Trophoblast cell (in vitro differentiated cells and primary cell): ENCODE measurements at regions not wholly inside any gene's neighbourhood (a gene's known extent, or its start where the extent isn't known, plus 50 kb on each side); places are given as distances from the start of the nearest gene placed in this dataset.

ENCODE experiments used
- DNase-seq, 2 donors: peaks; one replicate each; pipeline ENCODE4 v3.0.0-alpha.2; 2016
- H2AFZ ChIP-seq: 2 replicates; pipeline ENCODE4 v1.6.1; 2013; ENCODE audit warnings: low read length, moderate library complexity, mild to moderate bottlenecking; ENCODE audit not compliant: insufficient read depth, poor library complexity
- H2AK5ac ChIP-seq: 2 replicates; pipeline ENCODE4 v1.6.1; 2013; ENCODE audit warnings: mild to moderate bottlenecking, low read length
- H2BK120ac ChIP-seq: 2 replicates; pipeline ENCODE4 v1.6.1; 2013; ENCODE audit warnings: low read length, mild to moderate bottlenecking, moderate library complexity; ENCODE audit not compliant: insufficient read depth, poor library complexity
- H2BK12ac ChIP-seq: 2 replicates; pipeline ENCODE4 v1.6.1; 2013; ENCODE audit warnings: mild to moderate bottlenecking, low read length, moderate library complexity
- H2BK5ac ChIP-seq: 2 replicates; pipeline ENCODE4 v1.6.1; 2013; ENCODE audit warnings: low read length, low read depth, moderate library complexity, mild to moderate bottlenecking; ENCODE audit not compliant: poor library complexity
- H3K14ac ChIP-seq: 2 replicates; pipeline ENCODE4 v1.6.1; 2013; ENCODE audit warnings: mild to moderate bottlenecking, low read length
- H3K18ac ChIP-seq: 2 replicates; pipeline ENCODE4 v1.6.1; 2013; ENCODE audit warnings: mild to moderate bottlenecking, low read length
- H3K23ac ChIP-seq: 2 replicates; pipeline ENCODE4 v1.6.1; 2013; ENCODE audit warnings: low read length
- H3K27ac ChIP-seq: 2 replicates; pipeline ENCODE4 v1.5.1; 2013; ENCODE audit warnings: low read depth, mild to moderate bottlenecking, inconsistent platforms, low read length, moderate library complexity
- H3K27me3 ChIP-seq: 2 replicates; pipeline ENCODE4 v1.6.1; 2013; ENCODE audit warnings: inconsistent platforms, mild to moderate bottlenecking, low read length, moderate library complexity; ENCODE audit not compliant: insufficient read depth
- H3K36me3 ChIP-seq, 2 experiments: 1 replicate in 1 of 2; 2 replicates in 1 of 2; pipeline ENCODE4 v1.6.1; 2013; ENCODE audit warnings: low read length in 2 of 2, mild to moderate bottlenecking in 2 of 2, moderate library complexity in 1 of 2; ENCODE audit not compliant: insufficient read depth in 2 of 2, control insufficient read depth in 1 of 2
- H3K4ac ChIP-seq: 2 replicates; pipeline ENCODE4 v1.6.1; 2013; ENCODE audit warnings: low read depth, mild to moderate bottlenecking, low read length, moderate library complexity
- H3K4me1 ChIP-seq, 2 experiments: 1 replicate in 1 of 2; 2 replicates in 1 of 2; pipeline ENCODE4 v1.6.1; 2013; ENCODE audit warnings: low read length in 2 of 2, mild to moderate bottlenecking in 2 of 2, moderate library complexity in 1 of 2; ENCODE audit not compliant: insufficient read depth in 2 of 2, control insufficient read depth in 1 of 2
- H3K4me2 ChIP-seq: 2 replicates; pipeline ENCODE4 v1.6.1; 2013; ENCODE audit warnings: inconsistent platforms, mild to moderate bottlenecking, low read length, moderate library complexity
- H3K4me3 ChIP-seq: 2 replicates; pipeline ENCODE4 v1.5.1; 2013; ENCODE audit warnings: mild to moderate bottlenecking, low read depth, low read length, inconsistent platforms
- H3K79me1 ChIP-seq: one replicate; pipeline ENCODE4 v1.6.1; 2013; ENCODE audit warnings: low read length
- H3K79me2 ChIP-seq: 2 replicates; pipeline ENCODE4 v1.6.1; 2013; ENCODE audit warnings: low read length, mild to moderate bottlenecking; ENCODE audit not compliant: control insufficient read depth, insufficient read depth, poor library complexity
- H3K9ac ChIP-seq: 2 replicates; pipeline ENCODE4 v1.6.1; 2013; ENCODE audit warnings: mild to moderate bottlenecking, low read length
- H3K9me3 ChIP-seq: 2 replicates; pipeline ENCODE4 v1.6.1; 2013; ENCODE audit warnings: low read depth, mild to moderate bottlenecking, control low read depth, inconsistent platforms, low read length; ENCODE audit not compliant: insufficient read depth
- H4K12ac ChIP-seq: 2 replicates; pipeline ENCODE4 v1.6.1; 2013; ENCODE audit warnings: low read depth, mild to moderate bottlenecking, low read length, moderate library complexity
- H4K8ac ChIP-seq: 2 replicates; pipeline ENCODE4 v1.6.1; 2013; ENCODE audit warnings: low read depth, mild to moderate bottlenecking, low read length, moderate library complexity
- H4K91ac ChIP-seq: one replicate; pipeline ENCODE4 v1.6.1; 2013; ENCODE audit warnings: low read depth, mild to moderate bottlenecking, low read length, moderate library complexity
- WGBS: extraction: QIAGEN DNeasy Blood & Tissue Kit; methylation state at CpG from one replicate; pipeline ENCODE4 v1.1.7; 2013; ENCODE audit warnings: missing lambda C conversion rate; ENCODE audit not compliant: insufficient read length, insufficient coverage; ENCODE audit errors: extremely low coverage; 5-methylcytosine and 5-hydroxymethylcytosine counted together

GRCh38 chr10:129253161-129253864 is 213.7 kb upstream of the MGMT start:
- no peak overlapping the region for H2BK120ac ChIP-seq
- H3K4ac ChIP-seq, result no peak overlapping the region
- no peak overlapping the region for H2AK5ac ChIP-seq
- H2BK12ac ChIP-seq, result no peak overlapping the region
- no peaks in the 10 kb centered on the region for H3K27me3 ChIP-seq
- no peak overlapping the region for H3K27ac ChIP-seq
- H4K12ac ChIP-seq, result no peak overlapping the region
- H3K4me1 ChIP-seq, result no peaks in the 10 kb centered on the region
- no CpG with 5 or more reads among the region's 12 CpGs for WGBS
- H3K14ac ChIP-seq, result no peak overlapping the region
- H3K9ac ChIP-seq, result no peak overlapping the region
- no peak overlapping the region for H4K91ac ChIP-seq
- no peaks in the 10 kb centered on the region for H3K79me1 ChIP-seq
- no peak overlapping the region for H4K8ac ChIP-seq
- no peak overlapping the region for H2AFZ ChIP-seq
- H3K9me3 ChIP-seq, result peaks cover 4% of the 10 kb centered on the region
- no peak overlapping the region for H3K18ac ChIP-seq
- no peak overlapping the region for H3K4me3 ChIP-seq
- no peak overlapping the region for H2BK5ac ChIP-seq
- H3K79me2 ChIP-seq, result no peaks in the 10 kb centered on the region
- H3K23ac ChIP-seq, result no peak overlapping the region
- H3K36me3 ChIP-seq, result no peaks in the 10 kb centered on the region
- H3K4me2 ChIP-seq, result no peak overlapping the region
- no peak for DNase-seq

GRCh38 chr10:129253865-129254179 is 213.2 kb upstream of the MGMT start:
- WGBS, result no CpG with 5 or more reads among the region's 7 CpGs
- Histone ChIP-seq H3K9me3 (peaks cover 4% of the 10 kb centered on the region), H4K91ac (no peak overlapping the region), H4K12ac (no peak overlapping the region), H3K4me3 (no peak overlapping the region), H3K27ac (no peak overlapping the region), H3K36me3 (no peaks in the 10 kb centered on the region), H2AFZ (no peak overlapping the region), H3K4ac (no peak overlapping the region), H2BK5ac (no peak overlapping the region), H3K9ac (no peak overlapping the region), H3K23ac (no peak overlapping the region), H3K79me1 (no peaks in the 10 kb centered on the region), H3K4me1 (no peaks in the 10 kb centered on the region), H3K18ac (no peak overlapping the region), H2BK120ac (no peak overlapping the region), H3K4me2 (no peak overlapping the region), H4K8ac (no peak overlapping the region), H3K79me2 (no peaks in the 10 kb centered on the region), H3K14ac (no peak overlapping the region), H2BK12ac (no peak overlapping the region), H2AK5ac (no peak overlapping the region), H3K27me3 (no peaks in the 10 kb centered on the region)
- no peak for DNase-seq

- H3K18ac ChIP-seq, result no peak overlapping the region
- no peak overlapping the region for H4K91ac ChIP-seq
- no peak overlapping the region for H2AK5ac ChIP-seq
- no peaks in the 10 kb centered on the region for H3K4me1 ChIP-seq
- no peak for DNase-seq
- no peak overlapping the region for H2BK5ac ChIP-seq
- H3K27me3 ChIP-seq, result no peaks in the 10 kb centered on the region
- H3K27ac ChIP-seq, result no peak overlapping the region
- no CpG with 5 or more reads among the region's 9 CpGs for WGBS
- H3K36me3 ChIP-seq, result no peaks in the 10 kb centered on the region
- H3K9me3 ChIP-seq, result no peaks in the 10 kb centered on the region
- no peak overlapping the region for H3K4ac ChIP-seq
- H3K79me1 ChIP-seq, result no peaks in the 10 kb centered on the region
- H2BK120ac ChIP-seq, result no peak overlapping the region
- no peak overlapping the region for H3K4me2 ChIP-seq
- no peak overlapping the region for H3K23ac ChIP-seq
- no peak overlapping the region for H3K9ac ChIP-seq
- no peak overlapping the region for H4K8ac ChIP-seq
- no peak overlapping the region for H3K4me3 ChIP-seq
- H4K12ac ChIP-seq, result no peak overlapping the region
- no peaks in the 10 kb centered on the region for H3K79me2 ChIP-seq
- H3K14ac ChIP-seq, result no peak overlapping the region
- no peak overlapping the region for H2BK12ac ChIP-seq
- H2AFZ ChIP-seq, result no peak overlapping the region
Observed at GRCh38 chr10:129258283-129258923, 208.6 kb upstream of the MGMT start.

GRCh38 chr10:129259128-129259815 is 207.8 kb upstream of the MGMT start:
- H2BK120ac ChIP-seq, result no peak overlapping the region
- H2BK5ac ChIP-seq, result no peak overlapping the region
- no peak overlapping the region for H4K8ac ChIP-seq
- no peak overlapping the region for H4K12ac ChIP-seq
- H3K27ac ChIP-seq, result no peak overlapping the region
- no peak overlapping the region for H3K18ac ChIP-seq
- H3K4me2 ChIP-seq, result no peak overlapping the region
- no peaks in the 10 kb centered on the region for H3K27me3 ChIP-seq
- no peak overlapping the region for H3K4me3 ChIP-seq
- no peak overlapping the region for H3K9ac ChIP-seq
- H3K79me2 ChIP-seq, result no peaks in the 10 kb centered on the region
- no peaks in the 10 kb centered on the region for H3K36me3 ChIP-seq
- H3K9me3 ChIP-seq, result no peaks in the 10 kb centered on the region
- no peak overlapping the region for H2AK5ac ChIP-seq
- no peak overlapping the region for H4K91ac ChIP-seq
- no peaks in the 10 kb centered on the region for H3K79me1 ChIP-seq
- WGBS, result no CpG with 5 or more reads among the region's 9 CpGs
- no peak overlapping the region for H3K4ac ChIP-seq
- no peak overlapping the region for H3K14ac ChIP-seq
- H2BK12ac ChIP-seq, result no peak overlapping the region
- no peaks in the 10 kb centered on the region for H3K4me1 ChIP-seq
- no peak for DNase-seq
- H2AFZ ChIP-seq, result no peak overlapping the region
- H3K23ac ChIP-seq, result no peak overlapping the region
